NB4 (cell line): ENCODE measurements at regions not wholly inside any gene's neighbourhood (a gene's known extent, or its start where the extent isn't known, plus 50 kb on each side); places are given as distances from the start of the nearest gene placed in this dataset.

Source experiments
- POLR2A ChIP-seq: IDR thresholded peaks from 2 replicates; pipeline ENCODE4 v1.6.1; 2011; ENCODE audit warnings: mild to moderate bottlenecking; ENCODE audit not compliant: insufficient read length; ENCODE audit errors: extremely low read depth
- TF ChIP-seq, protein P1 (sequence below): IDR thresholded peaks from one replicate; pipeline ENCODE4 v1.5.1; 2012; ENCODE audit warnings: low read depth, low read length
- TF ChIP-seq, protein P2 (sequence below): IDR thresholded peaks from 2 replicates; pipeline ENCODE4 v1.6.1; 2011; ENCODE audit warnings: low read depth, low read length

DNA sequence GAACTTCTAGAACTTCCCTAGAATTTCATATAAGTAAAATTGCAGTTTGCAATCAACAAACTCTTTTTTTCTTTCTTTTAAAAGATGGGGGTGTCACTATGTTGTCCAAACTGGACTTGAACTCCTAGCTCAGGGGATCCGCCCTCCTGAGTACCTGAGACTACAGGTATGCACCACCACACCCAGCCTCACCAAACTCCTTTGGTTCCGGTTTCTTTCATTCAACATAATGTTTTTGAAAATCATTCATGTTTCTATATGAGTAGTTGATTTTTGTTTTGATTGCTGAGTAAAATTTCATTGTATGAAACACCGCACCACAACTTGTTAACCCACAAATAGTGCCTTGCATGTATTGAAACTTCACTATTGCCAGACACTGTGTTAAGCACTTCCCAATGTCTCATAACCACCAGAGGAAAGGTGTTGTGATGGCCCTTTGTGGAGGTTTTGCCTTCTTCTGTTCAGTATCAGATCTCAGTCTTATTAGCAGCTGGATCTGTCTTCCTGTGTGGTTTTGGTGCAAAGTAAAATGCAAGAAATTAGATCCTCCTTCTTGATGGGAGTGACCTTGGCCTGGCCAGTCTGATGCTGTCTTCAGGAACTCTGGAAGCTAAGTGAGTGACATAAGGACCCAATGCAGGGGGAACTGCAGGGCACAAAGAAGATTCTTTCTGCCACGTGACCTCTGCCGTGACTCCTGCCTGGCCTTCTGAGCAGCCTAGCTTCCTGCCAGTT is 78.8 kb upstream of the UBE2E1 start:
- TF ChIP-seq, protein P1, sequence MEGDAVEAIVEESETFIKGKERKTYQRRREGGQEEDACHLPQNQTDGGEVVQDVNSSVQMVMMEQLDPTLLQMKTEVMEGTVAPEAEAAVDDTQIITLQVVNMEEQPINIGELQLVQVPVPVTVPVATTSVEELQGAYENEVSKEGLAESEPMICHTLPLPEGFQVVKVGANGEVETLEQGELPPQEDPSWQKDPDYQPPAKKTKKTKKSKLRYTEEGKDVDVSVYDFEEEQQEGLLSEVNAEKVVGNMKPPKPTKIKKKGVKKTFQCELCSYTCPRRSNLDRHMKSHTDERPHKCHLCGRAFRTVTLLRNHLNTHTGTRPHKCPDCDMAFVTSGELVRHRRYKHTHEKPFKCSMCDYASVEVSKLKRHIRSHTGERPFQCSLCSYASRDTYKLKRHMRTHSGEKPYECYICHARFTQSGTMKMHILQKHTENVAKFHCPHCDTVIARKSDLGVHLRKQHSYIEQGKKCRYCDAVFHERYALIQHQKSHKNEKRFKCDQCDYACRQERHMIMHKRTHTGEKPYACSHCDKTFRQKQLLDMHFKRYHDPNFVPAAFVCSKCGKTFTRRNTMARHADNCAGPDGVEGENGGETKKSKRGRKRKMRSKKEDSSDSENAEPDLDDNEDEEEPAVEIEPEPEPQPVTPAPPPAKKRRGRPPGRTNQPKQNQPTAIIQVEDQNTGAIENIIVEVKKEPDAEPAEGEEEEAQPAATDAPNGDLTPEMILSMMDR, result no peak
- TF ChIP-seq, protein P2, sequence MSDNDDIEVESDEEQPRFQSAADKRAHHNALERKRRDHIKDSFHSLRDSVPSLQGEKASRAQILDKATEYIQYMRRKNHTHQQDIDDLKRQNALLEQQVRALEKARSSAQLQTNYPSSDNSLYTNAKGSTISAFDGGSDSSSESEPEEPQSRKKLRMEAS, result no peak
- TF ChIP-seq POLR2A, result no peak
